ENCODE measurements at regions not wholly inside any gene's neighbourhood (a gene's known extent, or its start where the extent isn't known, plus 50 kb on each side); places are given as distances from the start of the nearest gene placed in this dataset.
"Not testable (repeated sequence)": the region's sequence is repeated elsewhere in the genome, so short reads cannot be mapped to it uniquely, and the experiment has no call there.

GRCh38 chr6:149239573-149240209 is 77.8 kb upstream of the TAB2 start:
- no peak for DNase-seq (ENCODE audit: low spot score)

- DNase-seq (ENCODE audit: low spot score) = no peak
Observed at GRCh38 chr6:149242883-149243282, 74.6 kb upstream of the TAB2 start.

DNA sequence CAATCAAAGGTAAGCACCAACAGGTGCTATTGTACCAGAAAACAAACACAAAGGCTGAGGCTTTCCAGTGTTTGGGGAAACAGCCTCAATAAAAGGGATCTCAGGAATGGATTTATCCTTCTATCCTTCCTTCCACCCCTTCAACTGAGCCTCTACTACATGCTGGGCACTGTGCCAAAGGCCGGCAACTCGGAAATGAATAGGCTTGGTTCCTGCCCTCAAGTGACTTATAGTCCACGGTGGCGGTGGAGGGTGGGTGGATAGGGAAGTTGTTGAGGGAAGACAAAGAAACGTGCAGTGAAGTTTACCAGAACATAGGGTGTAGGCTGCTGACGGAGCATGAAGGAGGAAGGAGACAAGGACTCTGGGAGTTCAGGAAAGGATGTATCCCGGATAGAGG is 73.4 kb upstream of the TAB2 start:
- no peak for DNase-seq (ENCODE audit: low spot score)

DNA sequence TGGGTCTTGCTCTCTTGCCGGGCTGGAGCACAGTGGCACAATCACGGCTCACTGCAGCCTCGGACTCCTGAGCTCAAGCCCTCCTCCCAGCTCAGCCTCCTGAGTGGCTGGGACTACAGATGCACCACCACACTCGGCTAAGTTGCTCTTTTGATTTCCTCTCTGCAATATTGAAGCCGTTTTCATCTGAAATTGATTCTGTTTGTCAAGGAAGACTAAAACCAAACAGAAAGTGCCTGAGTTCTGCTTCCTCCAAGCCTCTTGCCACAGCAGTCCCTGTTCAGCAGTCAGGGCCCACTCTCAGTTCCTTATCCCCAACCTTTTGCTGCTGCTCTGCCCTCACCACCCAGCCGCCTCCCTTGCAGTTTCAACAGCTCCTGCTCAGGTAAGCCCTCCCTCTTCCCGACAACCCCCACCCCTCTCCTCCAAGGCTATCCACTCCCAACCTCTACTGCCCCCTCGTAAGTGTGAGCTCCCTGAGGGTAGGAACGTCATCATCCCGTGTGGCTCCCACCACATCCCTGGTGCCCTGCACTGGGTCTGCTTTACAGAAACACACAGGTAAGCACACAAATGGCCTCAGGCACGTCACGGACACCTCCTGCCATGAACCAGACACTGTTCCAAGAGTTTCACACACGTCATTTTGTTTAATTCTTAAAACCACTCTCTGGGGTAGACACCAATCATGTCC is 70.7 kb upstream of the TAB2 start:
- DNase-seq (ENCODE audit: low spot score) = no peak

GRCh38 chr6:149247385-149247763 is 70.1 kb upstream of the TAB2 start:
- no peak for DNase-seq (ENCODE audit: low spot score)

DNA sequence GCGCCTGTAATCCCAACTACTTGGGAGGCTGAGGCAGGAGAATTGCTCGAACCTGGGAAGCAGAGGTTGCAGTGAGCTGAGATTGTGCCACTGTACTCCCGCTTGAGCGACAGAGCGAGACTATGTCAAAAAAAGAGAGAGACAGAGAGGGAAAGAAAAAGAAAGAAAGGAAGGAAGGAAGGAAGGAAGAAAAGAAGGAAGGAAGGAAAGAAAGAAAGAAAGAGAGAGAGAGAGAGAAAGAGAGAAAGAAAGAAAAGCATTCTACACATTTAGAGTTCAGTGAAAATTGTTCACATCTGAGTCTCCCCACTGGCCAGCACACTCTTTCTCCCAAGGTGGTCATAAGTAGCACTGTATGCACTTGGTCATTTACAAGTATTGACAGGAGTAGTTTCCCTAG is 69.2 kb upstream of the TAB2 start:
- not testable (repeated sequence) for DNase-seq (ENCODE audit: low spot score)

- DNase-seq (ENCODE audit: low spot score) = peak; percentile 58
Observed at GRCh38 chr6:149248693-149249369, 68.7 kb upstream of the TAB2 start.

DNA sequence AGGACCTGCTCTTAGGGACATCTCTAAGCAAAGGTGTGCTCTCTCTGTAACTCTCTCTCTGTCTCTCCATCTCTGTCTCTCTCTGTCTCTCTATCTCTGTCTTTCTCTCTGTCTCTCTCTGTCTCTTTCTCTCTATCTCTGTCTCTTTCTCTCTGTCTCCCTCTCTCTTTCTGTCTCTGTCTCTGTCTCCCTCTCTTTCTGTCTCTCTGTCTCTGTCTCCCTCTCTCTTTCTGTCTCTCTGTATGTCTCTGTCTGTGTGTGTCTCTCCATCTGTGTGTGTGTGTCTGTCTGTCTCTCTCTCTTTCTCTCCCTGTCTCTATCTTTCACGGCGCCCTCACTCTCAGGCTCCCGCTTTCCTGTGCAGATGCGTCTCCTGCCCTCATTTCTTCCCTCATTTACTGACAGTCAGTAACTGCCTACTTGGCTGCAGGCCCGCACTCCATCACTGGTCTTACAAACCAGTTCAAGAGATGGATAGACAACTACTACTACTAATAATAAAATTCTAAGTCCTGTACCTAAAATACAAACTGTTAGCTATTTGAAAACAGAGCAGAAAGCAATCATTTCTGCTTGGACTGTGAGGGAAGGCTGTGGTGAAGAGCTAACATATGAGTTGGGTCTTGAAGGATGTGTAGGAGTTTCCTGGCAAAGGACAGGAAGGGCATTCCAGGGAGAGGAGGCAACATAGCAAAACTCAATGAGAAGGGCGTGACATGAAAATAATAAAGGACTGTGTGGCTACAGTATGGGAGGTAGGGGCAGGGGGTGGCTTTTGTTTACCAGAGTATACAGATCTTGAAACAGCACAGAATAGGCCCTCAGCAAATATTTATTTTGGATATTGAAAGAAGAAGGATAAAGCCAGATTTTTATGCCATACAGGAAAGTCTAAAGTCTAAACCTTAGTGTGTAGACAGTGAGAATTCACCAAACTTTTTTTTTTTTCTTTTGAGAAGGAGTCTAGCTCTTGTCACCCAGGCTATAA is 67.8 kb upstream of the TAB2 start:
- no peak for DNase-seq (ENCODE audit: low spot score)

GRCh38 chr6:149250951-149251350 is 66.6 kb upstream of the TAB2 start:
- DNase-seq (ENCODE audit: low spot score) = no peak

- no peak for DNase-seq (ENCODE audit: low spot score)
Observed at GRCh38 chr6:149252622-149253021, 64.9 kb upstream of the TAB2 start.

GRCh38 chr6:149254253-149254652 is 63.3 kb upstream of the TAB2 start:
- DNase-seq (ENCODE audit: low spot score) = no peak

DNA sequence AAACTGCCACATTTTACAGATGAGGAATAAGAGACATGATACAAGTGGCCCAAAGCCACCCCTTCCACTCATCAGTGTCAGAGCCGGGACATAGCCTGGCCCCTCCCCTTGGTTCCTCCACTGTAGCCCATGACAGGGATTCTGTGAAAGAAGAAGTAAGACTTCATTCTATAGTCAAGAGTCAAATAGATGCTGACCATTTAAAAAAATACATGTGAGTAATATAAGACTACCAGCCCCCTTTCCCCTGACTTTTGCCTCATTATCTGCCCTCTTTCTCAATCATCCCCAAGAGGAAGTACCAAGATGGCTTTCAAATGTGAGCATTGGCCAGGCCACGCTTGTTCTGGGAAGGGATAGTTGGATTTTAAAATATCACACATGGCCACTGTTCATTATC is 57.8 kb upstream of the TAB2 start:
- DNase-seq (ENCODE audit: low spot score) = no peak

DNA sequence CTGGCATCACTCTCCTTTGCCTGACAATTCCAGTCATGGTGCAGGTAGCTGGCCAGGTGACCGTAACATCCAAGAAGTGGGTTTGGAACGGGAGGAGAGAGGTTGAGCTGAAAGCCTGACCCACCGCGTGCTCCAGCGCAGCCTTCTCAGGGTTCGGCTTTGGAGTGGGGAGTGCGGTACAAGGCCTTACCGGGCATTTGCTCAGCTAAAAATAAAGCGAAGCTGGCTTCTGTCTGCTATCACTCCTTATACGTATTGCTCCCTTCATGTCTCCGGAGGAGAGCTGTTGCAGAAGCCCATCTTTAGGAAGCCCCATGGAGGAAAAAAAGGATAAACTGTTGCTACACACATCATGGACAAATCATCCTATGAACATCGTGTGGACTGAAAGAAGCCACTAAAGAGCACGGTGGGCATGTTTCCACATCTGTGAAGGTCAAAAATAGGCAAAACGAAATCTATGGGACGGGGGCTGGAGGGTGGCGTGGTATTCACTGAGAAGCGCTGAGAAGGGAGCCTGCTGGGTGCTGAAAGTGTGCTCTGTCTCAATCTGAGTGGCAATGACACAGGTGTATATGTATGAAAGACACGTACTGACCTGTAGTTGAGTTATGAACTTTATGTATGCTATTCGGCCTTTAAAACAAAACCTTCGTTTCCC is 57.2 kb upstream of the TAB2 start:
- DNase-seq (ENCODE audit: low spot score) = no peak

GRCh38 chr6:149261364-149262040 is 56.0 kb upstream of the TAB2 start:
- peak; percentile 48 for DNase-seq (ENCODE audit: low spot score)

DNA sequence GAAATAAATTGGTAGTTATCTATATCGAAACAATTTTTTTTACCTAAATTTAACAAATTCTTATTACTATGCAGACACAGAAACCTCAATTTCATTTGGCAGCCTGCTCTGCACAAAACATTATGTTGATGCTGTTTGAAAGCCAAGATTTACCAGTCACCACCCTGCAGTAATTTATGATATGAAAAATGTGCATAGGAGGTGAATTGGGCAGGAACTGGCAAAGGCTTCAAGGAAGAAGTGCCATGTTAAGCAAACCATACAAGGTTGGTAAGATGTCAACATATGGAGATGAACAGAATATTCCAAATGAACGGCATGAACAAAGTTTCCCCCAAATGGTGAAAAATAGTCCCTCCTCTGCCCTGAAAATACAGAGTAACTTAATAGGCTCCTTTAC is 54.2 kb upstream of the TAB2 start:
- DNase-seq (ENCODE audit: low spot score) = no peak

DNA sequence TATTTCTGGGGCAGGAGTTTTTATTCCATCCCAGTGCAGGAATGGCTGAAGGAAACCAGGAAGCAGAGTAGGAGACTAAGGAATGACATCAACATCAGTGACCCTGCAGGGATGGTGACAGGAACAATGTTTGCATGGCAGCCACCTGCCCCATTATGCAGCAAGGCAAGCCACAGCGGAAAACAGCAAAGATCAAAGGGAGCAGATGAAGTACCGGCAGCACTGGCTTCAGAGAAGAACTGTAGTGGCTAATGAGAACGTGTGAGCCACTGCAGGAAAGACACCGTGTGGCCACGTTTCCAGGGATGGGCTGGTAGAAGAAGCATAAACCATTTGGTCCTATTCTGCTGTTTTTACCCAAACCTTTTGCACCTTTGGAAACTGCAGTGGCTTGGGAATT is 52.9 kb upstream of the TAB2 start:
- DNase-seq (ENCODE audit: low spot score) = peak; percentile 66

DNA sequence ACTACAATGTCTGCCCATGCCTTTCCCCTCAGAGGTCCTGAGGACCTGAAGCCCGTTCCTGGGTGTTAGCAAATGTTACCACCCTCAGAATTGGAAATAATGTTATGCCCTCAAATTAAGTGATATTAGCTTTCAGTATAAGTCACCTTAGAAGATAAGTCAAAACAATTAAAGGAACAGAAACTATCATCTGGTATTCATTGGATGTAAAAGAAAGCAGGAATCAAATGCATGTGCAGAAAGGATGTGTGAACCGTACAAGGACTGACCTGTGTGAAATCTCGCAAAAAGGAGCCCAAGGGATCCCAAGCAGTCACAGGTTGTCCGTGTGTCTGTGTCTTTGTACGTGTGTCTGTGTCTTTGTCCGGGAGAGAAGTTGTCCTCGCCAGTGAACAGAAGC is 51.6 kb upstream of the TAB2 start:
- DNase-seq (ENCODE audit: low spot score) = no peak

- DNase-seq (ENCODE audit: low spot score) = no peak
Observed at GRCh38 chr6:149266659-149267058, 50.9 kb upstream of the TAB2 start.

- no peak for DNase-seq (ENCODE audit: low spot score)
Observed at GRCh38 chr6:149267072-149267471, 50.4 kb upstream of the TAB2 start.

DNA sequence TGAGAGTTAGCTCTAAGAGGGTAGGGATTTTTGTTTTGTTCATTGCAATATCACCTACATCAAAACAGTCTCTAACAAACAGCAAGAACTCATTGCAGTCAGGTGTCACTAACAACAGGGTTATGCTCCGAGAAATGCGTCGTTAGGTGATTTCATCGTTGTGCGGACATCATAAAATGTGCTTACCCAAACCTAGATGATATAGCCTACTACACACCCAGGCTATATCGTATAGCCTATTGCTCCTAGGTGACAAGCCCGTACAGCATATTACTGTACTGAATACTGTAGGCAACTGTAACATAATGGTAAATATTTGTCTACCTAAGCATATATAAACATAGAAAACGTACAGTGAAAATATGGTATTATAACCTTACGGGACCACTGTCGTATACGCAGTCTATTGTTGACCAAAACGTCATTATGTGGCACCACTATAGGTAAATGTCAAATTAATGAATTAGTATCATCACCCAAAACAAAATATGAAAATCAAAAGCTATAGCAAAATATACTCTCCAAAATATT is 49.9 kb upstream of the TAB2 start:
- DNase-seq (ENCODE audit: low spot score) = no peak
